RPMI8226 (cell line): ENCODE measurements at regions not wholly inside any gene's neighbourhood (a gene's known extent, or its start where the extent isn't known, plus 50 kb on each side); places are given as distances from the start of the nearest gene placed in this dataset.

ENCODE experiments used
- DNase-seq: peaks from one replicate; pipeline ENCODE4 v3.0.0-alpha.2; 2015

DNA sequence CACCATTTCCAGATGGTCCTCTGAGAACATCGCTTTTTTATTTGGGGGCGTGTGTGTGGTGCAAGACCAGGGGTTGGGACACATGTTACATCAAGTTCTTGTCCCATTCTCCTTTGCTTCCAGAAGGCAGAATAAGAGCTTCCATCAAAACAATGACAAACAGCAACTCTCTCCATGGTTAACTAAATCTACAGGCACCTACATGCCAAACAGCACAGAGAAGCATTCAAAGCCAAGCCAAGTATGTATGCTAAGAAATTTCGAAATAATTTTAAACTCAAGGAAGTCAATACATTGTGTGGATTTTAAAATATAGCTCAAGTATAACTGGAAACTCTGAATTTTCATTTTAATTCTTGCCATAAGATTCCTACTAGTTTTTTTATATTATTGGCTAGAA is 105.6 kb downstream of the SEC61B start:
- no peak for DNase-seq

DNA sequence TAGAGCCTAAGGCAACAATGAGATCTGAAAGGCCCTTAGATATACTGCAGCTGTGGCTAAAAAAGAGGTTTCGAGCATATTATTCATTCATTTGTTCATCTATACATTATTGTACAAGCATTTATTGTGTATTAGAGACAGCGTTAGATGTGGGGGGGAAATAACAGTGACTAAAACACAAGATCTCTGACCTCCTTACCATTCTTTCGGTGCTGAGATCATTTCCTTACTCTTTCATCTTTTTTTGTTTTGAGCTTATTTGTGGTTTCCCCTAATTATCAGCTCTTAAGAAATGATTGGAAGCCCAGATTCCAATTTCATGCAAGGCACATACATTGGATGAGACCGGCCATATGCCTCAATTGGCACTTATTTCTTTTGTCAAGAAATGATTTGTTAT is 113.2 kb downstream of the SEC61B start:
- no peak for DNase-seq

GRCh38 chr9:99336005-99336404 is 113.9 kb downstream of the SEC61B start:
- no peak for DNase-seq

DNA sequence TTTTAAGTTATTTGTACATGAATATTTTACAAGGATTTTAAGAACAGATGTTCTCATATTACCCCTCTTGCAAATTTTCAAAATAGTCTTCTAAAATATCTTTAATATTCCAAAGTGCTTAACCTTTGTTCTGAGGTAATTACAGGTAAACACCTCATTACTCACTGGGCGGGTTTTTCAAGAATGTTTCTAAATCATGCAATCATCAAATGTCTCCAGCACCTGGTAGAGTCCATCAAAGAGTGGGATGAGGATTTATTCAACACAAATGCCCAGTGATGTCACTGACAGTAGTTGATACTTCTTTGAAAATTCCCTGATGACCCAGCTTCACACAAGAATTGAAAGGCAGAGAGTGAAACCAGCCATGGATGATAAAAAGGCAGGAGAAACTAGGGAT is 114.4 kb downstream of the SEC61B start:
- DNase-seq: no peak

- no peak for DNase-seq
These were observed 118.2 kb downstream of the SEC61B start for GRCh38 chr9:99340281-99340680.

DNA sequence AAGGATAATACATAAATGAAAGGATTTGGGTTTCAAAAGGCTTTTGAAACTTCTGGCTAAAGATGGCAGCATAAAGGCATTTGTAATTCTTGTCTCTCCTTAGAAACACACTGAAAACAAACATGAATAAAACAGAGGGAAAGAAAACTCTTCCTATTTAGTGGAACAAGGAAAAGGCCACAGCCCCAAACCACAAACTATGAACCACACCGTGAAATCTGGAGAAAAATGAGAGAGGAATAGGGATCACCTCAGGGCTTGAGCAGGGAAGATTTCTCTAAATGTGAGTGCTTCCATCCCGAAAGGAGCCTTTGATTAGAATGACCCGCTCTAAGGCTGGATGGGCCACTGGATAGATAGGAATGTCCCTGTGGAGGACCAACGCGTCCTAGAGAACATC is 119.6 kb downstream of the SEC61B start:
- DNase-seq: no peak

GRCh38 chr9:99345451-99345850 is 123.4 kb downstream of the SEC61B start:
- DNase-seq: no peak

DNA sequence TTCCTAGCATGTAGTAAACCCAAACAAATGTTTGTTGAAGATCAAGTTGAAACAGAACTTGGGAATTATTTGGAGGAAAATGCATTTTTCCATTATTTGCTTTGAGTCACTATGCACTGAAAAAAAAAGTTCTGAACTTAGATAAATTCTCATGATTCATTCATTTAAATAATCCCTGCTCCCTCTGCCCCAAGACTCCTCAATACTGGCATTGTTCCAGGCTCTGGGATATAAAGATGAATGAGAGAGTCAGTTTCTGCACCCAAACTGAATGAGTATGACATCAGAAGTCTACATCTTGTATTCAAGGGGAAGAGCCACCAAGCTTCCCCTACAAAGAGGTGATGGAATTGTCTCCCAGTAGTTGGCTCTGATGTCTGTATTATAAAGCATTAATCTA is 123.9 kb downstream of the SEC61B start:
- no peak for DNase-seq

DNA sequence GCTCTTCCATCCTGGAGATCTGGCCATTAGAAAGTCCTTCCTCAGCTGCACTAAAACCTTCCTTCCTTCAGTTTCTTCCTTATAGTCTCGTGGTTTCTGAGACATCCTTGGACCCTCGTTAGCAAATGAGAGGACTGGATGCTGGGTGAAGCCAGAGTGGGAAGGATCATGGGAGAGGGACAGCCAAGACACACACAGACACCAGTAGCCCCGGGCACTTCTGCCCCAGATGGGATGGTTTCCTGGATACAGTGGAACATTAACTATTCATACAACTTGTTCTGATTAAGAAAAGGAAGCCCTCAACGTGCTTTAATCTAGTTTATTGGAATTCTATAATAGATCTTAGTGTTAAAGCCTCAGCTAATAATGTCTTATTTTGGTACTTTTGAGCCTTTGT is 125.5 kb downstream of the SEC61B start:
- no peak for DNase-seq

DNA sequence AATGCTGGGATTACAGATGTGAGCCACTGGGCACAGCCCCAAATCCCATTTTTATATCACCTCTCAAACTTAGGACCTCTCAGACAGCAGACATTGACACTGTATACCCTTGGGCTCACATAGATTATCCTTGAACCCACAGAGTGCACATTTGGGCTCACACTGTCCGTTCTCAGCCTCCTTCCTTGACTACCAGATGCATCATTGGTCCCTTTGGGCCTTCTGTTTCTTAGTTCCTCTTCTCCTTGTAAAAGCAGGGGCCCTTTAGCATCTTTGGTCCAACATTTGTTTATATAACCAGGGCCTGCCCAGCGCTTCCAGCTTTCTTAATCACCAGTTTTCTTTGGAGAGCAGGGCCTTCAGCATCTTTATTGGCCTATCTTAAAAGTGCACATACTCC is 126.2 kb downstream of the SEC61B start:
- DNase-seq: no peak

DNA sequence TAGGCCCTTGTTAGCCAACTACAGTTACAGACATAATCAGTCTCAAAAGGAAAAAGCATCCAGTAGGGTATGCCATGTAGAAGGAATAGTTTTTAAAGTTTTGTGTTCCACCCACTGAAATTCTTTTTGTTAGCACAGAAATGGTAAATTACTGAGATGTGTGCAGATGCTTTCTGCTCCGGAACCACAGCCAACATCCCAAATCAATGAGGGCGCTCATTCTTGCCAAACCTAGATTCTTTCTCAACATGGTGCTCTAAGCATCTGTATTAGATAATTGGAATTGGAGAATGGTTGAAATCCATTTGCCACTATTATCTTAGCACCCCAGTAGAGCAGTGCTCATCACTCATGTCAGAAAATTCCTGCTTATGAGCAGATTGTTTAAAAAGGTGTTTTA is 127.8 kb downstream of the SEC61B start:
- no peak for DNase-seq

DNA sequence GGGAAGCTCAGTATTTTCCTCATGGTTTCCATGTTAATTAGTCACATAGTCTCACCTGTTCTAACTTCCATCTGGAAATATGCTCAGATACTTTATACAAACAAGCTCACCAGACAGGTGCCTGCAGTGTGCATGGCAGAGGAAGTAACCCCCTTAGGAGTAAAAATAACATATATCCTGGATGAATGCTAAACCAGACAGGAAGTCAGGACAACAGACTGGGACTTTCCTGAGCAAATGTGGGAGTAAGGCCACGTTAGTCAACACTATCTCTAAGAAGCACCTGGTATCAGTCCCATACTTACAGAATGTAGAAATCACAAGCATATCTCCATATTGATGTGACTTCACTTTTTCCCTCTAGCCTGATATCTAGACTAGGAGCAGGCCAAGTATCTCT is 128.4 kb downstream of the SEC61B start:
- no peak for DNase-seq

GRCh38 chr9:99351647-99352046 is 129.6 kb downstream of the SEC61B start:
- no peak for DNase-seq

- no peak for DNase-seq
These were observed 130.7 kb downstream of the SEC61B start for GRCh38 chr9:99352826-99353225.

- DNase-seq: no peak
These were observed 131.3 kb downstream of the SEC61B start for GRCh38 chr9:99353408-99353807.

DNA sequence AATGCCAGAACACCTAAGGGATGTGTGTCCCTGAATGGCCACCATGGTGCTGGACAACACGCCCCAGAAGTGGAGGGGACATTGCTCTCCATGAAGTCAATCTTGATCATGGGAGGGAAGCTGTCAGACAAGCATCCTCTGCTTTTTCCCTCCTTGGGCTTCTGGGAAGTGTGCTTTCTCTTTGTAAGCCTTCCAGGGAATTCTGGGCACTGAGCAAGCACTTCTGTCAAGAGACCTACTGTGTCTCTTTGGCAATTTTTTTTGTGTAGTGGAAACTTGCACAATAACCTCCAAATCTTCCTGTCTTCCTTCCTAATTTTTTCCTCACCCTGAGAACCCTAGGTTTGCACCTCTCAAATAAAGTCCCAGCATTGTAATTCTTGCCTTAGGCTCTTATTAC is 132.0 kb downstream of the SEC61B start:
- DNase-seq: no peak

- DNase-seq: no peak
These were observed 134.5 kb downstream of the SEC61B start for GRCh38 chr9:99356512-99356971.

- no peak for DNase-seq
These were observed 135.5 kb downstream of the SEC61B start for GRCh38 chr9:99357575-99357974.

- DNase-seq: no peak
These were observed 136.6 kb downstream of the SEC61B start for GRCh38 chr9:99358668-99359067.

DNA sequence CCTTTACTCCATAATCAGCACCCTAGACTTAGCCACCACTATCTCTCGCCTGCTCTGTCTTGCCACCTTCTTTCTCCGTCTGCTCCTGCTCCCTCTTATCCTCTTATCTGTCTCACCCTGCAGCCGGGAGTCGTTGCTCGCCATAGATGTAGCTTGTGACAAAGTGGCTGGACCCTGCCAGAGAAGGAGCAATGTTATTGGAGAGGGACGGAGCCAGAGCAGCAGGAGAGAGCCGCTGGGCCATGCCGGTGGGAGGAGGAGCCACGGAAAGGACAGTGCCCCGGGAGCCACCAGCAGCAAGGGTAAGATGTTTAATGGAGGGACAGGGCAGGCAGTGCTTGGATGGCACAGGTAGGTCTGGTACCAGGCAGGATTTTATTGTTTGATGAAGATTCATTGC is 137.3 kb downstream of the SEC61B start:
- no peak for DNase-seq

GRCh38 chr9:99360026-99360425 is 137.9 kb downstream of the SEC61B start:
- no peak for DNase-seq

DNA sequence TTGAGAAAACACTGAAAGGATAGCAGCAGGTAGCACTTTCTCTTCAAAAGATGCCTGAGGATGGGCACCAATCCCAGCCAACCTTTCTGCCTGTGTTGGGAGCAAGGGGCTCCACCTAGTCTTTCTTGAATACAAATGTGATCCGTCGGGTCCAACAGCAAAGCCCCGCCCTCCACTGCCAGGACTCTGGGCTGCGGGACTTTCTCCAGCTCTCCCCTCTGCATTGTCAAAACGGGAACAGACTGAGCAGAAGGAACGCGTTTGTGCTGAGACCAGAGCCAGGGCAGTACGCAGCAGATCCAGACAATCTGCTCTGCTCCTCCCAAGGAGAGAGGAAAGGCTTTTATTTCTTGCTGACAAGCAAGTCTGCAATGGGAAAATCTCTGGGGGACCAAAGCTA is 139.7 kb downstream of the SEC61B start:
- no peak for DNase-seq

- DNase-seq: no peak
These were observed 140.2 kb downstream of the SEC61B start for GRCh38 chr9:99362321-99362720.

GRCh38 chr9:99363509-99363908 is 141.4 kb downstream of the SEC61B start:
- no peak for DNase-seq

- DNase-seq: no peak
These were observed 143.3 kb downstream of the SEC61B start for GRCh38 chr9:99365233-99365980.
